MM.1S (cell line): ENCODE measurements at regions not wholly inside any gene's neighbourhood (a gene's known extent, or its start where the extent isn't known, plus 50 kb on each side); places are given as distances from the start of the nearest gene placed in this dataset.

ENCODE experiments used
- DNase-seq: peaks from one replicate; pipeline ENCODE4 v3.0.0-alpha.2; 2015
- H2AFZ ChIP-seq: fragments of 300-600 bp; sonication (generic); 2 replicates; pipeline ENCODE4 v1.6.0; 2016; ENCODE audit warnings: antibody characterized with exemption, low read length
- H3F3A ChIP-seq: fragments of 300-600 bp; sonication (generic); 2 replicates; pipeline ENCODE4 v1.6.1; 2016; ENCODE audit warnings: mild to moderate bottlenecking, antibody characterized with exemption, low read length, moderate library complexity, mixed read lengths; ENCODE audit not compliant: insufficient read depth
- H3K27ac ChIP-seq: fragments of 300-600 bp; sonication (generic); 2 replicates; pipeline ENCODE4 v1.5.1; 2016; ENCODE audit warnings: mild to moderate bottlenecking, low read length
- H3K27me3 ChIP-seq: fragments of 300-600 bp; sonication (generic); replicated peaks from 2 replicates; pipeline ENCODE4 v1.6.0; 2016; ENCODE audit warnings: low read length; ENCODE audit not compliant: insufficient read depth
- H3K36me3 ChIP-seq: fragments of 300-600 bp; sonication (generic); replicated peaks from 2 replicates; pipeline ENCODE4 v1.6.1; 2016; ENCODE audit warnings: mild to moderate bottlenecking, low read length, mixed read lengths; ENCODE audit not compliant: insufficient read depth
- H3K4me1 ChIP-seq: fragments of 300-600 bp; sonication (generic); 2 replicates; pipeline ENCODE4 v1.6.1; 2016; ENCODE audit warnings: low read length, mixed read lengths
- H3K4me2 ChIP-seq: fragments of 300-600 bp; sonication (generic); 2 replicates; pipeline ENCODE4 v1.6.0; 2016; ENCODE audit warnings: low read depth, low read length
- H3K4me3 ChIP-seq: fragments of 300-600 bp; sonication (generic); 2 replicates; pipeline ENCODE4 v1.5.1; 2016; ENCODE audit warnings: low read length, mixed read lengths
- H3K79me2 ChIP-seq: fragments of 300-600 bp; sonication (generic); 2 replicates; pipeline ENCODE4 v1.6.1; 2016; ENCODE audit warnings: mixed run types, low read length, mixed read lengths
- H3K9ac ChIP-seq: fragments of 300-600 bp; sonication (generic); 2 replicates; pipeline ENCODE4 v1.6.1; 2016; ENCODE audit warnings: low read length, mixed read lengths
- H3K9me2 ChIP-seq: fragments of 300-600 bp; sonication (generic); replicated peaks from 2 replicates; pipeline ENCODE4 v1.6.1; 2016; ENCODE audit warnings: mild to moderate bottlenecking, low read length, mixed read lengths; ENCODE audit not compliant: insufficient read depth
- H3K9me3 ChIP-seq: fragments of 300-600 bp; sonication (generic); replicated peaks from 2 replicates; pipeline ENCODE4 v1.6.1; 2016; ENCODE audit warnings: mild to moderate bottlenecking, low read length, mixed read lengths; ENCODE audit not compliant: insufficient read depth
- H4K20me1 ChIP-seq: fragments of 300-600 bp; sonication (generic); 2 replicates; pipeline ENCODE4 v1.6.1; 2016; ENCODE audit warnings: mild to moderate bottlenecking, low read length, moderate library complexity, mixed read lengths; ENCODE audit not compliant: insufficient read depth
- CTCF ChIP-seq: fragments of 300-600 bp; sonication (generic); IDR thresholded peaks from 2 replicates; pipeline ENCODE4 v1.5.1; 2016; ENCODE audit warnings: antibody characterized with exemption, low read length, mixed read lengths
- EZH2 ChIP-seq: fragments of 300-600 bp; sonication (generic); optimal IDR thresholded peaks from 2 replicates; pipeline ENCODE3; 2017; ENCODE audit warnings: low read depth, mild to moderate bottlenecking, antibody characterized with exemption, low read length, mixed read lengths
- EZH2phosphoT487 ChIP-seq: fragments of 300-600 bp; sonication (generic); IDR thresholded peaks from 2 replicates; pipeline ENCODE4 v1.6.1; 2018; ENCODE audit warnings: antibody characterized with exemption, low read length

- Histone ChIP-seq H3K4me1 (no peaks in the 10 kb centered on the region), H3K4me2 (no peak overlapping the region), H2AFZ (no peak overlapping the region), H3K9ac (no peak overlapping the region), H3K27me3 (no peaks in the 10 kb centered on the region), H3K9me2 (no peaks in the 10 kb centered on the region), H3K36me3 (no peaks in the 10 kb centered on the region), H3K27ac (no peak overlapping the region), H3K9me3 (no peaks in the 10 kb centered on the region), H4K20me1 (no peaks in the 10 kb centered on the region), H3K4me3 (no peak overlapping the region), H3F3A (no peaks in the 10 kb centered on the region), H3K79me2 (no peaks in the 10 kb centered on the region)
- no peak for DNase-seq
- TF ChIP-seq CTCF (no peak), EZH2phosphoT487 (no peak), EZH2 (no peak)
These were observed 437.6 kb upstream of the ZMIZ1 start for GRCh38 chr10:78630944-78631838.

GRCh38 chr10:78634389-78634815 lies 434.4 kb upstream of the ZMIZ1 start:
- no peaks in the 10 kb centered on the region for H3K4me1 ChIP-seq
- TF ChIP-seq CTCF = no peak
- TF ChIP-seq EZH2 = no peak
- no peak for TF ChIP-seq EZH2phosphoT487
- H3F3A ChIP-seq = no peaks in the 10 kb centered on the region
- no peak overlapping the region for H3K27ac ChIP-seq
- no peaks in the 10 kb centered on the region for H3K27me3 ChIP-seq
- H3K79me2 ChIP-seq = no peaks in the 10 kb centered on the region
- no peak overlapping the region for H2AFZ ChIP-seq
- H4K20me1 ChIP-seq = no peaks in the 10 kb centered on the region
- H3K9ac ChIP-seq = no peak overlapping the region
- no peak for DNase-seq
- H3K36me3 ChIP-seq = no peaks in the 10 kb centered on the region
- no peaks in the 10 kb centered on the region for H3K9me2 ChIP-seq
- H3K9me3 ChIP-seq = no peaks in the 10 kb centered on the region
- H3K4me2 ChIP-seq = no peak overlapping the region
- no peak overlapping the region for H3K4me3 ChIP-seq

GRCh38 chr10:78634835-78635234 lies 433.9 kb upstream of the ZMIZ1 start:
- H3K27me3 ChIP-seq = no peaks in the 10 kb centered on the region

More at GRCh38 chr10:78634835-78635234, 433.9 kb upstream of the ZMIZ1 start:
- Histone ChIP-seq H3K27ac (no peak overlapping the region), H2AFZ (no peak overlapping the region), H3K9me3 (no peaks in the 10 kb centered on the region), H3K4me2 (no peak overlapping the region), H3F3A (no peaks in the 10 kb centered on the region), H3K79me2 (no peaks in the 10 kb centered on the region), H4K20me1 (no peaks in the 10 kb centered on the region), H3K9ac (no peak overlapping the region), H3K4me1 (no peaks in the 10 kb centered on the region), H3K9me2 (no peaks in the 10 kb centered on the region), H3K36me3 (no peaks in the 10 kb centered on the region), H3K4me3 (no peak overlapping the region)
- TF ChIP-seq EZH2phosphoT487 (no peak), EZH2 (no peak), CTCF (no peak)
- no peak for DNase-seq
